H1 (cell line): ENCODE measurements at regions not wholly inside any gene's neighbourhood (a gene's known extent, or its start where the extent isn't known, plus 50 kb on each side); places are given as distances from the start of the nearest gene placed in this dataset.

ENCODE experiments used
- CTCF ChIA-PET: fragments of 300-600 bp; sonication (Branson Sonifier 250); formaldehyde crosslinking; loops from one replicate; lab custom pipeline; 2021; ENCODE audit not compliant: partially characterized antibody; lab: Charles Lee
- POLR2A ChIA-PET: fragments of 300-600 bp; sonication (Branson Sonifier 250); formaldehyde crosslinking; loops from one replicate; lab custom pipeline; 2021; ENCODE audit warnings: inconsistent platforms; ENCODE audit not compliant: partially characterized antibody; lab: Charles Lee
- DNase-seq, 2 experiments: peaks; one replicate each; pipeline versions ENCODE4 v3.0.0 to v3.0.0-alpha.2; 2010 to 2022; ENCODE audit warnings: low spot score in 2 of 2, low read depth in 1 of 2, mixed read lengths in 1 of 2
- FAIRE-seq: peaks from 2 replicates; lab custom pipeline; 2011; peaks lifted over from hg19 to GRCh38; lab: Jason Lieb, UNC
- H2AFZ ChIP-seq: 2 replicates; pipeline ENCODE4 v1.8.1; 2012; ENCODE audit warnings: low read length, inconsistent platforms
- H2AK5ac ChIP-seq: 2 replicates; pipeline ENCODE4 v1.6.1; 2013; ENCODE audit warnings: low read depth, low read length
- H2BK120ac ChIP-seq: replicated peaks from 2 replicates; pipeline ENCODE3; 2013; ENCODE audit warnings: low read depth, low read length, inconsistent platforms
- H2BK12ac ChIP-seq: 2 replicates; pipeline ENCODE4 v1.6.1; 2013; ENCODE audit warnings: low read depth, low read length
- H2BK15ac ChIP-seq: 2 replicates; pipeline ENCODE4 v1.6.1; 2013; ENCODE audit warnings: low read length
- H2BK20ac ChIP-seq: 2 replicates; pipeline ENCODE4 v1.6.1; 2013; ENCODE audit warnings: low read length
- H2BK5ac ChIP-seq: 2 replicates; pipeline ENCODE4 v1.6.1; 2013; ENCODE audit warnings: low read depth, low read length
- H3K14ac ChIP-seq: 2 replicates; pipeline ENCODE4 v1.6.1; 2013; ENCODE audit warnings: inconsistent platforms; ENCODE audit not compliant: insufficient read length
- H3K18ac ChIP-seq: 2 replicates; pipeline ENCODE4 v1.6.1; 2013; ENCODE audit warnings: low read length; ENCODE audit errors: extremely low read depth
- H3K23ac ChIP-seq: 2 replicates; pipeline ENCODE4 v1.6.1; 2013; ENCODE audit warnings: inconsistent platforms; ENCODE audit not compliant: insufficient read length
- H3K23me2 ChIP-seq: 2 replicates; pipeline ENCODE4 v1.6.1; 2013; ENCODE audit warnings: low read depth, low read length
- H3K27ac ChIP-seq: 2 replicates; pipeline ENCODE4 v1.6.1; 2011; ENCODE audit warnings: low read depth, low read length, inconsistent platforms
- H3K27me3 ChIP-seq, 4 experiments: replicated peaks in 1 of 4; 1 replicate in 1 of 4; 2 replicates in 3 of 4; pipeline versions ENCODE4 v1.6.1 to v1.8.1; 2011 to 2013; ENCODE audit warnings: low read length in 3 of 4, mild to moderate bottlenecking in 3 of 4, inconsistent platforms in 2 of 4, mixed read lengths in 2 of 4, moderate library complexity in 1 of 4; ENCODE audit not compliant: control insufficient read depth in 3 of 4, insufficient read depth in 3 of 4; ENCODE audit errors: extremely low read depth in 1 of 4
- H3K36me3 ChIP-seq, 4 experiments: 2 replicates each; pipeline versions ENCODE4 v1.6.1 to v1.8.1; 2011 to 2013; ENCODE audit warnings: mild to moderate bottlenecking in 4 of 4, low read length in 3 of 4, moderate library complexity in 2 of 4, control low read depth in 1 of 4, inconsistent platforms in 1 of 4; ENCODE audit not compliant: insufficient read depth in 4 of 4, control insufficient read depth in 2 of 4
- H3K4ac ChIP-seq: replicated peaks from 2 replicates; pipeline ENCODE3; 2013; ENCODE audit warnings: low read length, low read depth, mixed read lengths, inconsistent platforms; ENCODE audit not compliant: insufficient read length
- H3K4me1 ChIP-seq, 4 experiments: replicated peaks in 1 of 4; 1 replicate in 1 of 4; 2 replicates in 3 of 4; pipeline versions ENCODE4 v1.6.1 to v1.8.1; 2011 to 2013; ENCODE audit warnings: low read length in 3 of 4, inconsistent platforms in 2 of 4, mixed read lengths in 1 of 4; ENCODE audit not compliant: insufficient read depth in 4 of 4, control insufficient read depth in 3 of 4
- H3K4me2 ChIP-seq, 2 experiments: 2 replicates each; pipeline versions ENCODE4 v1.6.1 to v1.8.1; 2011 to 2013; ENCODE audit warnings: low read depth in 2 of 2, low read length in 2 of 2, control low read depth in 1 of 2, inconsistent platforms in 1 of 2, mild to moderate bottlenecking in 1 of 2; ENCODE audit not compliant: insufficient read depth in 1 of 2
- H3K4me3 ChIP-seq, 4 experiments: fragments of 200-600, 300-600 bp in 1 of 4; sonication (generic), shearing (Covaris generic), sonication (Bioruptor Twin) in 1 of 4; 2 replicates each; pipeline versions ENCODE4 v1.5.1 to v1.8.1; 2011 to 2016; ENCODE audit warnings: low read length in 4 of 4, low read depth in 3 of 4, control low read depth in 2 of 4, inconsistent platforms in 2 of 4, mild to moderate bottlenecking in 2 of 4, mixed read lengths in 1 of 4, moderate library complexity in 1 of 4; ENCODE audit not compliant: insufficient read depth in 2 of 4; ENCODE audit errors: extremely low read depth in 1 of 4
- H3K56ac ChIP-seq: replicated peaks from 2 replicates; pipeline ENCODE3; 2013; ENCODE audit warnings: low read depth, mild to moderate bottlenecking, mixed read lengths, low read length, inconsistent platforms; ENCODE audit not compliant: insufficient read length
- H3K79me1 ChIP-seq: 2 replicates; pipeline ENCODE4 v1.6.1; 2013; ENCODE audit warnings: low read depth, low read length, control low read depth
- H3K79me2 ChIP-seq, 2 experiments: 2 replicates each; pipeline versions ENCODE4 v1.6.1 to v1.8.1; 2012 to 2013; ENCODE audit warnings: low read length in 2 of 2, mild to moderate bottlenecking in 2 of 2, inconsistent platforms in 1 of 2; ENCODE audit not compliant: insufficient read depth in 2 of 2, control insufficient read depth in 1 of 2
- H3K9ac ChIP-seq, 4 experiments: replicated peaks in 1 of 4; 1 replicate in 1 of 4; 2 replicates in 3 of 4; pipeline versions ENCODE4 v1.6.1 to v1.8.1; 2011 to 2013; ENCODE audit warnings: low read depth in 3 of 4, low read length in 3 of 4, control low read depth in 2 of 4, mild to moderate bottlenecking in 2 of 4, moderate library complexity in 2 of 4, inconsistent platforms in 1 of 4; ENCODE audit errors: extremely low read depth in 1 of 4
- H3K9me3 ChIP-seq, 2 experiments: 2 replicates each; pipeline versions ENCODE4 v1.6.1 to v1.8.1; 2012 to 2013; ENCODE audit warnings: mild to moderate bottlenecking in 2 of 2, moderate library complexity in 2 of 2, control low read depth in 1 of 2, inconsistent platforms in 1 of 2, low read depth in 1 of 2, low read length in 1 of 2, mixed read lengths in 1 of 2; ENCODE audit not compliant: insufficient read depth in 2 of 2
- H4K20me1 ChIP-seq, 2 experiments: replicated peaks in 1 of 2; 2 replicates each; pipeline versions ENCODE3 to v1.8.1; 2011 to 2013; ENCODE audit warnings: inconsistent platforms in 2 of 2, low read length in 2 of 2, mild to moderate bottlenecking in 1 of 2; ENCODE audit not compliant: insufficient read depth in 2 of 2, control insufficient read depth in 1 of 2
- H4K5ac ChIP-seq: 2 replicates; pipeline ENCODE4 v1.6.1; 2013; ENCODE audit warnings: low read length, low read depth, mixed read lengths, inconsistent platforms; ENCODE audit not compliant: insufficient read length
- H4K8ac ChIP-seq: 2 replicates; pipeline ENCODE4 v1.8.0; 2013; ENCODE audit warnings: mild to moderate bottlenecking, moderate library complexity, low read length, inconsistent platforms; ENCODE audit not compliant: insufficient read depth; ENCODE audit errors: extremely low read depth
- H4K91ac ChIP-seq: replicated peaks from 2 replicates; pipeline ENCODE3; 2013; ENCODE audit warnings: low read length, mixed read lengths, inconsistent platforms; ENCODE audit not compliant: insufficient read length
- CEBPB ChIP-seq: IDR thresholded peaks from 2 replicates; pipeline ENCODE4 v1.6.1; 2012; ENCODE audit warnings: low read depth, low read length
- RBBP5 ChIP-seq: IDR thresholded peaks from 2 replicates; pipeline ENCODE4 v1.7.1; 2012; ENCODE audit warnings: low read depth, mild to moderate bottlenecking, inconsistent platforms, low read length, moderate library complexity, borderline replicate concordance
- WGBS, 2 experiments: shearing (Covaris generic) in 1 of 2; methylation state at CpG; one replicate each; pipeline versions ENCODE4 v1.1.6 to v1.1.7; 2013 to 2015; ENCODE audit warnings: low lambda C conversion rate in 2 of 2, mixed read lengths in 2 of 2, inconsistent platforms in 1 of 2, low coverage in 1 of 2, missing lambda C conversion rate in 1 of 2; ENCODE audit not compliant: insufficient replicate concordance in 2 of 2, insufficient coverage in 1 of 2, insufficient read length in 1 of 2; ENCODE audit errors: extremely low coverage in 1 of 2, missing lambda C conversion rate in 1 of 2; 5-methylcytosine and 5-hydroxymethylcytosine counted together

DNA sequence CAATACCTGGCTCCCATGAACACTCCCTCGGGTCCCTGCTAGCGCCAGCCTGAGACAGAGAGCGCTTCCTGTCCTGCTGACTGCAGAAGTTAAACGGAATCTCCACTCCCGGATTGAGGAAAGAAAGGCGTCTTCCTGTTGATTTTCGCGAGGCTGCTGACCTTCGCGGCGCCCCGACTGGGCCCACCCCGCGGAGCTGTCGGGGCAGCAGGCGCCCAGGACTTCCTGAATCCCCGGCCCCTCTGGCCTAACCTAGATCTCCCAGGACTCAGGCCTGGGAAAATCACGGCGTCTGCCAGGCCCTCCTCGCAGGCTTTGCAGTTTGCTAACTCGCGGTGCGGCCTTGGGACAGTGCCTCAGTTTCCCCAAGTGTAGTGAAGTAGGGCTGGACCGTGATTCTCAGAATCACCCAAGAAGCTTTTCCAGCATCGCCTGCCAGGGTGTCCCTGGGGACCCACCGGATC, 108.8 kb downstream of the KCTD15 start:
- H2BK12ac ChIP-seq = 0 out of 2 replicates have a peak overlapping the region, but pooled peaks have one; percentile 2
- peak overlapping the region; percentile 78; the same call in 1 of the 2 replicates for H2BK5ac ChIP-seq
- peak overlapping the region; percentile 61; the same call in 1 of the 2 replicates for H2BK15ac ChIP-seq
- peak overlapping the region; percentile 38 to 64 (median 46) for H3K4me3 ChIP-seq
- H2AFZ ChIP-seq = peak overlapping the region; percentile 34; the same call in 1 of the 2 replicates
- H3K27me3 ChIP-seq = no peaks in the 10 kb centered on the region; a peak in 2 of 7 replicates
- peak overlapping the region; percentile 10 for H2BK120ac ChIP-seq
- peak overlapping the region; percentile 81 to 91 for H3K4me2 ChIP-seq
- H3K4me1 ChIP-seq = peaks cover 5 to 10% (median 6%) of the 10 kb centered on the region in 4 experiments; a peak in 6 of 7 replicates
- H3K23me2 ChIP-seq = peaks cover 15% of the 10 kb centered on the region; the same call in 1 of the 2 replicates
- H3K4ac ChIP-seq = peak overlapping the region; percentile 80
- no peaks in the 10 kb centered on the region for H4K20me1 ChIP-seq
- no peaks in the 10 kb centered on the region; a peak in 1 of 4 replicates for H3K9me3 ChIP-seq
- WGBS, 2 experiments = 2% methylated on average over 25 of the region's 26 CpGs; no CpG with 5 or more reads in 1 of the 2 experiments
- H3K36me3 ChIP-seq = no peaks in the 10 kb centered on the region
- peak overlapping the region; percentile 82 for H4K91ac ChIP-seq
- H4K5ac ChIP-seq = peak overlapping the region; percentile 28
- no peak overlapping the region for H2BK20ac ChIP-seq
- no peak overlapping the region for H2AK5ac ChIP-seq
- DNase-seq (no peak), FAIRE-seq (no peak)
- H3K56ac ChIP-seq = peak overlapping the region; percentile 74
- ChIA-PET POLR2A (interaction anchor here (1.1 to 2.9 kb wide), 10 partner anchors 10 to 267 kb away, joined by 3 to 35 read pairs (median 4); partner anchors contain the start of genes KCTD15 and LSM14A), CTCF (interaction anchor here (0.6 to 1.1 kb wide), 4 partner anchors 20 to 190 kb away, joined by 3 read pairs; no protein-coding TSS in a partner anchor)
- no peaks in the 10 kb centered on the region; the same call in 1 of the 2 replicates for H3K79me1 ChIP-seq
- peak overlapping the region; percentile 0 to 50 (median 39); a peak in 4 of 7 replicates for H3K9ac ChIP-seq
- peak overlapping the region; percentile 93 for H3K18ac ChIP-seq
- H3K23ac ChIP-seq = no peak overlapping the region
- peak overlapping the region; percentile 86 for H4K8ac ChIP-seq
- H3K27ac ChIP-seq = no peak overlapping the region; the same call in 1 of the 2 replicates
- TF ChIP-seq CEBPB = no peak
- TF ChIP-seq RBBP5 = peak; percentile 61
- no peaks in the 10 kb centered on the region for H3K79me2 ChIP-seq
- H3K14ac ChIP-seq = no peak overlapping the region
